K562 (cell line): ENCODE measurements at regions not wholly inside any gene's neighbourhood (a gene's known extent, or its start where the extent isn't known, plus 50 kb on each side); places are given as distances from the start of the nearest gene placed in this dataset.

Experiments
- DACH1 ChIP-seq: fragments of 450-650 bp; IDR thresholded peaks from 2 replicates; pipeline ENCODE4 v1.6.1; 2018; ENCODE audit not compliant: partially characterized antibody
- LEF1 ChIP-seq: fragments of 450-650 bp; IDR thresholded peaks from 2 replicates; pipeline ENCODE4 v1.6.1; 2016; ENCODE audit warnings: mild to moderate bottlenecking
- SOX6 ChIP-seq: fragments of 450-650 bp; IDR thresholded peaks from 2 replicates; pipeline ENCODE4 v1.6.1; 2014; ENCODE audit warnings: mild to moderate bottlenecking
- TAF1 ChIP-seq: IDR thresholded peaks from 2 replicates; pipeline ENCODE4 v1.6.1; 2011; ENCODE audit warnings: mild to moderate bottlenecking, low read length, moderate library complexity; ENCODE audit not compliant: insufficient read depth, control insufficient read depth, severe bottlenecking; ENCODE audit errors: extremely low read depth
- ZNF224 ChIP-seq: sonication (generic); formaldehyde crosslinking; IDR thresholded peaks from 2 replicates; pipeline ENCODE4 v1.8.0; 2022; ENCODE audit warnings: mild to moderate bottlenecking, missing genetic modification reagents
- ZNF586 ChIP-seq: fragments of 450-650 bp; formaldehyde crosslinking; conservative IDR thresholded peaks from 2 replicates; pipeline ENCODE4 v1.4.0; 2020; ENCODE audit warnings: mild to moderate bottlenecking, moderate library complexity
- TF ChIP-seq, protein P1 (sequence below), 3 experiments: IDR thresholded peaks in 2 of 3; conservative IDR thresholded peaks in 1 of 3; 2 replicates each; pipeline ENCODE4 v1.5.1; 2011 to 2012; ENCODE audit warnings: low read length in 3 of 3, mild to moderate bottlenecking in 3 of 3, control low read depth in 2 of 3, improper control_type of control experiment in 1 of 3, inconsistent platforms in 1 of 3, low read depth in 1 of 3, mixed read lengths in 1 of 3, moderate library complexity in 1 of 3; ENCODE audit not compliant: insufficient read depth in 2 of 3
- TF ChIP-seq, protein P2 (sequence below): fragments of 450-650 bp; IDR thresholded peaks from 2 replicates; pipeline ENCODE4 v1.6.1; 2018; ENCODE audit not compliant: partially characterized antibody

DNA sequence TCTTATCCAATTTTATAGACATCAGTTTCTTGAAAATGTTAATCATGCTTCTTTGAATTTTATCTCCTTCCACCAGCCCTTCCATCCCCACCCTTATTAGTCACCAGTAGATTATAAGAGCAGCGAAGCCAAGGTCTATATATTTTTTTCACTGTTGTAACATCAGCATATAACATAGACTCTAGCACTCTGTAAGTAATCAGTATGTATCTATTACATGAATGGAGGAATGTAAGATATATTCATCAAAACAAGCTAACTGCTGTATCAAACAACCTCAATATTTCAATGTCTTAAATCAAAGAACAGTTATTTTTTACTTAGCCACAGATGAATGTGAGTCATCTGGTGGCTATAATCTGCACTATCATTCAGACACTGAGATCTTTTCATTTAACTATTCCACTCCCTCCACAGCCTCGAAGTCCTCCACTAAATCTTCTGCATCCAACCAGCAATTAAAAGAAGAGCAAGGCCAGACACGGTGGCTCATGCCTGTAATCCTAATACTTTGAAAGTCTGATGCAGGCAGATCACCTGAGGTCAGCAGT, 178.9 kb downstream of the CENPC start:
- TF ChIP-seq SOX6 = no peak
- TF ChIP-seq ZNF224 (CRISPR knock-in tag) = no peak
- TF ChIP-seq ZNF586 (CRISPR knock-in tag) = no peak
- TF ChIP-seq DACH1 = no peak
- TF ChIP-seq, protein P1, sequence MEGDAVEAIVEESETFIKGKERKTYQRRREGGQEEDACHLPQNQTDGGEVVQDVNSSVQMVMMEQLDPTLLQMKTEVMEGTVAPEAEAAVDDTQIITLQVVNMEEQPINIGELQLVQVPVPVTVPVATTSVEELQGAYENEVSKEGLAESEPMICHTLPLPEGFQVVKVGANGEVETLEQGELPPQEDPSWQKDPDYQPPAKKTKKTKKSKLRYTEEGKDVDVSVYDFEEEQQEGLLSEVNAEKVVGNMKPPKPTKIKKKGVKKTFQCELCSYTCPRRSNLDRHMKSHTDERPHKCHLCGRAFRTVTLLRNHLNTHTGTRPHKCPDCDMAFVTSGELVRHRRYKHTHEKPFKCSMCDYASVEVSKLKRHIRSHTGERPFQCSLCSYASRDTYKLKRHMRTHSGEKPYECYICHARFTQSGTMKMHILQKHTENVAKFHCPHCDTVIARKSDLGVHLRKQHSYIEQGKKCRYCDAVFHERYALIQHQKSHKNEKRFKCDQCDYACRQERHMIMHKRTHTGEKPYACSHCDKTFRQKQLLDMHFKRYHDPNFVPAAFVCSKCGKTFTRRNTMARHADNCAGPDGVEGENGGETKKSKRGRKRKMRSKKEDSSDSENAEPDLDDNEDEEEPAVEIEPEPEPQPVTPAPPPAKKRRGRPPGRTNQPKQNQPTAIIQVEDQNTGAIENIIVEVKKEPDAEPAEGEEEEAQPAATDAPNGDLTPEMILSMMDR (IDR thresholded peaks at IDR 0.05 in 2 of 3, conservative IDR thresholded peaks at IDR 0.05 in 1 of 3; ENCODE audit: insufficient read depth in 2 of 3, low read depth in 1 of 3, low read length in 3 of 3) = no peak
- TF ChIP-seq TAF1 = no peak
- no peak; the same call in 1 of the 2 replicates for TF ChIP-seq LEF1
- TF ChIP-seq, protein P2, sequence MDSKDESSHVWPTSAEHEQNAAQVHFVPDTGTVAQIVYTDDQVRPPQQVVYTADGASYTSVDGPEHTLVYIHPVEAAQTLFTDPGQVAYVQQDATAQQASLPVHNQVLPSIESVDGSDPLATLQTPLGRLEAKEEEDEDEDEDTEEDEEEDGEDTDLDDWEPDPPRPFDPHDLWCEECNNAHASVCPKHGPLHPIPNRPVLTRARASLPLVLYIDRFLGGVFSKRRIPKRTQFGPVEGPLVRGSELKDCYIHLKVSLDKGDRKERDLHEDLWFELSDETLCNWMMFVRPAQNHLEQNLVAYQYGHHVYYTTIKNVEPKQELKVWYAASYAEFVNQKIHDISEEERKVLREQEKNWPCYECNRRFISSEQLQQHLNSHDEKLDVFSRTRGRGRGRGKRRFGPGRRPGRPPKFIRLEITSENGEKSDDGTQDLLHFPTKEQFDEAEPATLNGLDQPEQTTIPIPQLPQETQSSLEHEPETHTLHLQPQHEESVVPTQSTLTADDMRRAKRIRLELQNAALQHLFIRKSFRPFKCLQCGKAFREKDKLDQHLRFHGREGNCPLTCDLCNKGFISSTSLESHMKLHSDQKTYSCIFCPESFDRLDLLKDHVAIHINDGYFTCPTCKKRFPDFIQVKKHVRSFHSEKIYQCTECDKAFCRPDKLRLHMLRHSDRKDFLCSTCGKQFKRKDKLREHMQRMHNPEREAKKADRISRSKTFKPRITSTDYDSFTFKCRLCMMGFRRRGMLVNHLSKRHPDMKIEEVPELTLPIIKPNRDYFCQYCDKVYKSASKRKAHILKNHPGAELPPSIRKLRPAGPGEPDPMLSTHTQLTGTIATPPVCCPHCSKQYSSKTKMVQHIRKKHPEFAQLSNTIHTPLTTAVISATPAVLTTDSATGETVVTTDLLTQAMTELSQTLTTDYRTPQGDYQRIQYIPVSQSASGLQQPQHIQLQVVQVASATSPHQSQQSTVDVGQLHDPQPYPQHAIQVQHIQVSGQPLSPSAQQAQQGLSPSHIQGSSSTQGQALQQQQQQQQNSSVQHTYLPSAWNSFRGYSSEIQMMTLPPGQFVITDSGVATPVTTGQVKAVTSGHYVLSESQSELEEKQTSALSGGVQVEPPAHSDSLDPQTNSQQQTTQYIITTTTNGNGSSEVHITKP = no peak
